HG03097 (cell line): ENCODE measurements at regions not wholly inside any gene's neighbourhood (a gene's known extent, or its start where the extent isn't known, plus 50 kb on each side); places are given as distances from the start of the nearest gene placed in this dataset.

ENCODE experiments used
- ATAC-seq: cut with Tn5 transposase; IDR thresholded peaks from one replicate; pipeline ENCODE4 v1.9.1; 2021; ENCODE audit not compliant: unreplicated experiment, low FRiP score

DNA sequence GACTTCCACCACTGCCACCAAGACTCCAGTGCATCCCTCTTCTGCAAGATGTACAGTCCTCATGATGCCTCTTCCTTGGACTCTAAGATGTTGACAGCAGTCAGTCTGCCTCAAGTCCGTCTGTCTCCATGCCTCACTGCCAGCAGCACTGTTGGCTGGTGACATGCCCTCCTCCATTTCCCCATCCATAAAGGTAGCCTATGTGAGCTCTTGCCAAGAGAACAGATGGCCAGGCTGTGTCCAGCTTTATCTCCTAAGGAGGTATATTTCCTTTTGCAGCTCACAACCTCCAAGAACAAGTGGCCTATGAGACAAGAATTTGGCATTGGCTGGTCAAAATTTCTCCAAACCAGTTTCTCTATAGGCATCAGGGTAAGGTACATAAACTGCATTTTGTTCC lies 149.3 kb upstream of the HNRNPA3 start:
- ATAC-seq: no peak

DNA sequence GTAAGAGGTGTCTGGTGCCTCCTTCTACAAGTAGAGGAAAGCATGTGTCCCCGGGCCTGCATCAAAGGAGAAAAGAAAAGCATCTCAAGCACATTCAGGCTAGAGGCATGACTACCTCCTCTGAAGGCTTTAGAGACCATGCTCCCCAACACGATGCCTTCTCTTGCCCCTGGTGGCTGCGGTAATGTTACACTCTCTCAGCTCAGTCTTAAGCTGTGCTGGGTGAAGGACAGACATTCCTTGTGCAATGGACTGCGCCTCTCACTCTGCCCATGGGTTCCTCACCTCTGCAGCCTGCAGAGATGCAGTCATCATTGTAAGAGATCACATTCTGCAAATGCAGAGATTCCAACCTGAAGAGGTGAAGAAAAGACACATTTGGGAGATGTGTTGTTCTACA lies 148.2 kb upstream of the HNRNPA3 start:
- ATAC-seq: no peak

DNA sequence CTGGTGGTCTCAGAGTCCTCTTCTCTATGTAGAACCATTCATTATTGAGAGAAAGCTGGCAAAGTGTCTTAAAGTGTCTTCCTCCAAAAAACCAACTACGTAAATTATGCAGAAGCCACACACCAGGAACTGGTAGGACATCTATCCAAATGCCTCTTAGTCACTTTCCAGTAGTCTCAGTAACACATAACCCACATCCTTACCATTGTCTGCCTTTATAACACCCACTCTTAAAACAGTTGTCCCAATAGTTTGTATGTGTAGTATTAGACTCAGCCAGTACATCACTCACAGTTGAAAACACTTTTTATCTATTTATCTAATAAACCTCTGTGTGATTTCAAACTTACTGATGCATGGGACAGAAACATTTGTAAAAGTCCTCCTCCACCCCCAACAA lies 143.6 kb upstream of the HNRNPA3 start:
- ATAC-seq: no peak

DNA sequence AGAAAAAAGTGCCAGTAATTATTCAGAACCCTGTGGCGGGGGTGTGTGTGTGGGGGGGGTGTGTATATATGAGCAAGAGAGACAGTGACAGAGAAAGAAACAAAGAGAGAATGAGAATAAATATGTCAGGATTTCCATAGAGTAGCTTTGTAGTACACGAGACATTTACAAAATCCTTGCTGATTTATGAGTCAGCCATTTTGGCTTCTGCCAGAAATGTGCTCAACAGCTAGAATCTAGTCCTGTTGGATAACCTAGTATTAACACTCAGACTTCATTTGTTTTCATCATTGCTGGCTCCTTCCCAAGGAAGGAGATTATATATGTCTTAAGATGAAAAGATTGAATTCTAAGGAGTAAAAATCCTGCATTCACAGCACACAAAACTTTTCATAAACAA lies 140.5 kb upstream of the HNRNPA3 start:
- no peak for ATAC-seq

DNA sequence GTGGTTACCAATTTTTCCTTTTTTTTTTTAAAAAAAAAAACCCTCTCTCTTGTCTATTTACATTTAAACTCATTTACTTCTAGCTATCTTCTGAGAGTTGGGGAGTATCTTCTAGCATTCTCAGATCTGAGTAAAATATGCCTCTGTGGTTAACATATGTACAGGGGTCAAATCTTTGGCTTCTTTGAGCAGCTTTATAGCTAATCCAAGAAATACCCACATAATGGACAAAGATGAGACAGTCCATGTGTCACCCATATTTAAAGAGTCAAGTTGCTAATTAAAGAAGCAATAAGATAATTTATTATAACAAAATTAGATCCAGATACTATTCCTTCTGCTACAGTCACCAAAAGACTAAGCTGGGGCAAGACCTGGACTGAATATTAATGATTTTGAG lies 139.0 kb upstream of the HNRNPA3 start:
- ATAC-seq: no peak

DNA sequence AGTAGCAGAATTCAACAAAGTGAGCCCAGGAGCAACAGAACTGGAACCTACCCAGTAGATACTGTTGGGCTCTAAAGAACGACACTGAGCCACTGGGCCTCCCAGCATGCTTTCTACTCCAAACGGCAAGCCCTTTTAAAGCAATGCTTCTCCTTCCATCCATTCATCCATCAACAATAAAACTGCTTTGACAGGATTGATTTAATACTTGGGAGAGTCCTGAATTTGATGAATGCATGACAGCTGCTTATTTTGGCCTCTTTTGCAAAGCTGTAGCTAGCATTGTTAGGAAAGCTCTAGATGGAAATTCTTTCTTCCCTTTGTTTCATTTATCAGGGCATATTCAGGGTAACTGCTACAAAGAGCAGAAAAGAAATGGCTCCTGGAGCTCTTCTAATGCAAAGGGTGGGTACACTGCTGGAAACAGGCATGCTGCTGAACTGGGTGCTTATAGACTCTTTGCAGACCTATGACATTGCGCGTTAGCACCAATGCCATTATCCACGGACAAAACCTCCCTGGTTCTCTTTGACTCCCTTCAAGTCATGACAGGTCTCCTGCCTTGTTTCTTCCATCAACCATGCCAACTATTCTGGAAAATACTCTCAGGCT lies 138.4 kb upstream of the HNRNPA3 start:
- no peak for ATAC-seq

DNA sequence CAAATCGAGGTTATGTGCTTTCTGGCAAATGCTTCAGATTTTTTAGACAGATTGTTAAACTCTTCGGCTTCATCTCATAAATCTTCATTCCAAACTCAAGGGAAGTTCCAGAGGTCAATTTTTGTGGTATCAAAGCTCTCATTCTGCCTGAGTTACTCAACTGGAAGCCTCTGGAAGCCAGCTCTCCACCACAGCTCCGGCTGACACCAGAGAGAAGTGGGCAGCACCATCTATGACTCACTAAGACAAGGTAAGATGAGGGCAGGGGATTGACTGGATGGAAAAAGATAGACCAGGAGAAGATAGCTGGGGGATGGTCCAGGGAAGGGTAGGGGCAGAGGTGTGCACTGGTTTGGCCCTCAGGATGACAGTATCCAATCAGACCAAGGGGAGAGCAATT lies 137.3 kb upstream of the HNRNPA3 start:
- no peak for ATAC-seq

DNA sequence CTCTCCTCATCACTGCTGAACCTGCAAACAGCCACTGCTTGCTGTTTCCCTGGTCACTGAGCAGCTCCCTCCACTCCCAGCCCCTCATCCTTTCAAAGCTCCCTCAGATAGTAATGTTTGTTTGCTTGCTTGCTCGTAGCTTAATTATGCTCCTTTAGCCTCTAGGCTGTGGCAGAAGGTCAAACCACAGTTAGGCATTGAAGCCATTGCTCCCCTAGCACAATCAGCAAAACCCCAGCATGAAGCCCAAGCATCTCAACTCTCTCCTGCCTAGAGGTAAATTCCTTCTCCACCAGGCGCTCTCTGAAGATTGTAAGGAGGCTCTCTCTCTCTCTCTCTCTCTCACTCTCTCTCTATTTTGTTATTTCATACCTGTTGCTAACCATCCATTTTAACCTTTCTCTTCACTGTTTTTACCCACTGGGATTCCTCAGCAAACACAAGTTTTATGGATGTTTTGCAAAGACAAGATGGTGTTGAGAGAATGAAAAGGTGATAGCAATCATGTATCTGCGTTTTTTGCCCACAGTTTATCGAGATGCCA lies 135.9 kb upstream of the HNRNPA3 start:
- no peak for ATAC-seq

DNA sequence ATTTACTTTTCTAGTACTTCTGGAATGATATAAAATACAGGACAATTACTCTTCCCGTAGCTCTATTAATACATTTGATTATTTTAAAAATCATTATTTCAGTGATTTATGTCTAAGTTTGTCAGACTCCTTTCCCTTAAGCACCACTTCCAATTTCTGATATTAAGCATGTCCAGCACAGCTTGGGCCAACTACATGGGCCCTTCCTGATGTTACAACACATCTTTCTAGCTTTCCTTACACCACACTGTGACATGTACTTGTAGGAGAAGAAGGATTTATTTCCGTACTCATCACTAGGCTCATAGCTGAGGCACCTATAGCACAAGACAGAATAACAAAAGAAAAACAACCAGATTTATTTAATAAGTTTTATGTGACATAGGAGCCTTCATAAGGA lies 134.8 kb upstream of the HNRNPA3 start:
- ATAC-seq: no peak

DNA sequence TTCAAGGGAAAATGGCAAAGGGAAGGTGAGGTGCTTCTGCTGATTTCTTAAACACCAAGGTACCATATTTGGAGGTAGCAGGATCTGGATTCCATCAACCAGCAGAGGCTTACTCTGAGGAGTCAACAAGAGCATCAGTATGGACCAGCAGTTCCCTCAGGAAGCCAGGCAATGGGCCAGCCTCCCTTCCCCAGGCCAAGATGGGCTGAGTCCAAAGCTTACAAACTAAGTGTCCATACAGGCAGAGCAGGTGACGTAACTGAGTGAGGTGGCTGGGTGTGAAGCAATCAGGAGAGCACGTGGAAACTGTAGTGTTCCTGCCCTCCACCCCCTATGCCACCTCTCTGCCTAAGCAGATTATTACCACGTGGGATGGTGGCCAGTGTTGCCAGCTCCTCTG lies 134.2 kb upstream of the HNRNPA3 start:
- no peak for ATAC-seq

DNA sequence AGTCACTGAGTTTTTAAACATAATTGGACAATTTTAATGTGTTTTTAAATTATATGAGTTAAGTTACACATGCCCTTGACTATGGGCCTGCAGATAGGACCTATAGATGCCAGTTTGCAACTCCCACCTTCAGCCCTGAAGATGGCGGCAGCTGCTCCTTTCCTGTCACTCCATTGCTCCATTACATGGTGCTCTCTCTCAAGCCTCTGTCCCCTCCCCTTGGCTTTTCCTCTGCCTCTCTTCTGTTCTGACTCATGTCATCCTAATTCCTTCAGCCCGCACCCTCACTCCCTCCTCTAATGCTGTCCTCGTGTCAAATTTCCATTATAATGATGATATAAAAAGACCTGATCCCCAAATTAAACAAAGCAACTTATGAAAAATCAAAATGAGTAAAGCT lies 133.7 kb upstream of the HNRNPA3 start:
- ATAC-seq: no peak

DNA sequence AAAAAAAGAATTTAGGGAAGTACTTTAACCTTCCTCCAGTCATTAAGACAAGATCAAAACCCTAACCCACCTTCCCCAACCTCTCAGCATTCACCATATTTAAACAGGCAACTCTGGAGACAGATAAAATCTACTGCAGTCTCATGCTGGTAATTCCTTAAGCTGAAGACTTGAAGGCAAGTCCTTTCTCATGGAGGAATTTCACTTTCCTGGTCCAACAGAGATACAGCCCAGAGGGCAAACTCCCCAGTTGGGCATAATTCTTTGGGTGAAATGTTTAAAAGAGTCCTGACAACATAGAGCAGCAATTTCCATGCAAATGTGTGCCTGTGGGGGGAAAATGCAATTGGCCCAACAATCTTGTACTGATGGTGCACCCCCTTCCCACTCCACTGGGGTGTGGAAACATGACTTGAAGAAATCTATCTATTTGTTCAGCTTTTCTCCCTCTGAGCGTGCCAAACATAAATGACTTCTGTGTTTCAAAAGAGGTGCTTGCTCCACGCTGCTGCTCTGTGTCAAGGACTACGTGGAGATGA lies 131.8 kb upstream of the HNRNPA3 start:
- ATAC-seq: no peak

DNA sequence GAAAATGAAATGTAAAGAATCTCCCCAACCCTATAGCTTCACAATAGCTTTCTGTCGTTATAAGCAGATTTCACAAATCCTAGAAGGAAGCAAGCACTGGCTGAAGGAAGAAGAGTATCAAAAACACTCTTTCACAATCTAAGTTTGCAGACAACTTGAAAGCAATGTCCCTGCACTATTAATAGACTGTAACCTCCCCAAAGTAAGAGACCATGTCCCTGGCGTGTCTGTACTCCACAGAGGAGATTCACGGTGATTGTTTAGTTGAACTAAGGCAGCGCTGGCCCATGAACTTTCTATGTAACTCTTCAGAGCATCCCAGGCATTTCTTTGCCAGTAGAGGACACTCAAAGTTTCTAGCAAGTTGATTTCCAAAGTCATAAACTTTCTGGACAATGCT lies 128.0 kb upstream of the HNRNPA3 start:
- ATAC-seq: no peak

DNA sequence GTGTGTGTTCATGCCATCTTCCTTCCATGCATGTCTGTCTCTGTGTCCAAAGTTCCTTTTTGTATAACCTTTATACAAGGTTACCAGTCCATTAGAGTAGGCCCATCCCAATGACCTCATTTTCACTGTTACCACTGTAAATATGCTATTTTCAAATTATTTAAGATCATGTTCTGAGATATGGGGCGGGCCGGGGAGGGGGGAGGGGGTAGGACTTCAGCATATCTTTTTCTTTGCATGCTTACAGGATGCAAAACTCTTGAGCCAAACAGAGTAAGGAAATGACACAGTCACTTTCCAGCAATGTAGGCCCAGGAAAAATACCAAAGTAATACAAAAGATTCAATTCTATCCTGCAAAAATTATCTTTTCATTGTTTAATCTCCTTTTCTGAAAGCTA lies 124.1 kb upstream of the HNRNPA3 start:
- ATAC-seq: no peak

DNA sequence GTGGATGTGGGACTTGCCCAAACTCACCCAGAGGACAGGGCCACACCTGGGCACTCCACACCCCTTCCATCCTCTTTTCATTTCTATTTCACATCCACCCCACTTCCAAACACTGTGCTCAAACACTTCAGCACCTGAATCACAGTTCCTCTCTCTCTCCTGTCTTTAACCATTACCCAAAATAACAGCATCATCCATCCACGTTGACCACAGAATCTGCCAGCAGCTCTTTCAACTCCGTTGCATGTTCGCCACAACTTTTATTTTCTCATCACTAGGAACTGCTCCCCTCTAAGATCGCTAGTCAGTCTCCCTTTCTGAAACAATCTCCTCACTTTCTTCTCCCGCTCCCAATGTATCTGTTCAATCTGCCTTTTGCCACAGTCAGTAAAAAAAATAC lies 121.6 kb upstream of the HNRNPA3 start:
- no peak for ATAC-seq

DNA sequence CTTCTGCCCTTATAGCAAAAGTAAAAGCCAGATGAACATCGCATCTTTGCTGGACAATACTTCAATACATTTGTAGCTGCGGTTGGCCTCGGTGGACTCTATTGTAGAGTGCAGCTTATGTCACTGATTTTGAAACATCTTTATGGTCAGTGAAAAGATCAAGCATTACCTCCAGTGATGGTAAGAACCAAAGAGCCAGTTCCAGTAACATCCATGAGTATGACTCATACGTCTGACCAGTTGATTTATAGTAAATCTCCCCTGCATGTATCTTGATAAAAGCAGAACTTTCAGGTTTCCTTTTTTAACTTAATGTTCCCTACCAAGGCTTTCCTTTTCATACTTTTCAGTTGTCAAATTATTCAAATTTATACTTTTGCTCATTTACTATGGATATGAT lies 119.2 kb upstream of the HNRNPA3 start:
- ATAC-seq: no peak

DNA sequence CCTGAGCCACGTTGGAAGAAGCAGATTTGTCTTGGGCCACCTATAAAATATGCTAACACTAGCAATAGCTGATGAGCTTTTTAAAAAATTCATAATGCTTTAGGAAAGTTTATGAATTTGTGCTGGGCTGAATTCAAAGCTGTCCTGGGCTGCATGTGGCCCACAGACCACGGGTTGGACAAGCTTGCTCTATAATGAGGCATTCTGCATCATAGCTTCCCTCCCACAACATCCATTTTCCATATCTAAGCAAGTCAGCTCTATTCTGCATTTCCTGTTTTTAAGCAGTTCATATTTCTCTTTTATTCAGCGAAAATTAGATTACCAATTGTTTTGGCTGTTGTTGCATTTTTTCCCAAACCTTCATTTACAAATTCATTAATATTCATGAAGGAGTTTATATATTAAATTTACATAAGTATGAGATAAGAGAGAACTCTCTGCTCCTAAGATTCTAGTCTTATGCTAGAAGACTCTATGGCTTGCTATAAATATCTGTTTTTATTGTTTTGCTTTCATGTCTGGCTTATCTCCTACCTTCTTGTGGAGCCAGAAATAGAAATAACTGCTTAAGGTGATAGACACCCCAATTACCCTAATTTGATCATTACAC lies 114.5 kb upstream of the HNRNPA3 start:
- no peak for ATAC-seq

DNA sequence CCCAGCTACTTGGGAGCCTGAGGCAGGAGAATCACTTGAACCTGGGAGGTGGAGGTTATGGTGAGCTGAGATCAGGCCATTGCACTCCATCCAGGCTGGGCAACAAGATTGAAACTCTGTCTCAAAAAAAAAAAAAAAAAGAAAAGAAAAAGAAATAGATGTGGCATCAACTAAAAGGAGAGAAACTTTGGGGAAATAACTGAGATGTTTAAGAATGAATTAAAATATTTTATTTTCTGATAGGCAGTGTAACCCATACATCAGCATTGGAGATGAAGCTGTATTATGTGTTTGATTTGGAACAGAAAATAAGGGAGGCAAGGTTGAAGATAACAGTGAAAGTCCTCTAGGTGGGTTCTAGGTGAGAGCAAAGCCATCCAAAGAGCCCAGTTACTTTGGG lies 110.7 kb upstream of the HNRNPA3 start:
- ATAC-seq: no peak

DNA sequence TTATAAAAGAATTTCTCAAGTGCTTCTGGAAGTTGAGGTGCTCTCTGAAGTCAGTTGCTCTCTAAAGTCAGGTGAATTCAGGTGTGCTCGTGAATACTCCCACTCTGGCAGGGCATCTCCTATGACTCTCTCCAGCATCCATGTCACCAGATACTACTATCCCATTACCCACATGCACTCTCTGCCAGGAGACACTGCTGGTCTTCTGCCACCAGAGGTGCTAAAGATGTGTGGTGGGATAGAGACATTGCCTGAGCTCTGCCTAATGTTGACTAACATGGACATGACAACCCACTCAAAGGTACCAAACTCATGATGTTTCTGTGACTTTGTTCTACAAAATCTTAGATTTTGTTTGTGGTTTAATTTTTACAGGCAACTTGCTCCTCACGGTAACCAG lies 106.4 kb upstream of the HNRNPA3 start:
- no peak for ATAC-seq

DNA sequence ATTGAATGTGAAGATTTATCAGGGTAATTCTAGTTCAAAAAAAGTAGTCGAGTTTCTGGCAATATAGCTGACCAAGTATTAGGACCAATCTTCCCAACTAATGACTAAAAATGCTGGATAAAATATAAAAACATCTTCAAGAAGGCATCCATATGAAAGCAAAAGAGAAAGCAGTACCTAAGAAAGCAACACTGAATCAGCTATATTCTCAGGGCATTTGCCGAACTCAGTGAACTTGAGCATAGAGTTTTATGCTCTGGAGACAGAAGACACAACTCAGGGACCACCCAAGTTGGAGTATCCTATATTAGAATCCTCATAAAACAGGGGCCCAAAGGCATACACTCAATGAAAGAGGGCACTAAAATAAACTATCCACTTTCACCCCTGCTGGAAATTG lies 103.7 kb upstream of the HNRNPA3 start:
- ATAC-seq: no peak

DNA sequence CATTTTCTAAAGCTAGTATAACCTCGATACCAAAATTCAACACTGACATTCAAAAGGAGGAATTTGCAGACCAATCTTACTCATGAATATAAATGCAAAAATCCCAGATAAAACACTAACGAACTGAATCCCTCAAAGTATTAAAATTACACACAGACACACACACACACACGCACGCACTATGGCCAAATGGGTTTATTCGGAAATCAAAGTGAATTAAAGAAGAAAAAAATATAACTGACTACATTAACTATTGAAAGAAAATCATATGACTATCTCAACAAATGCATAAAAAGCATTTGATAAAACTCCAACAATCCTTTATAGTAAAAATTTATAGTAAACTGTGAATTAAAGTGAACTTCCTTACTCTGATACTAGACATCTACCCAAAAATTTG lies 97.9 kb upstream of the HNRNPA3 start:
- ATAC-seq: no peak

DNA sequence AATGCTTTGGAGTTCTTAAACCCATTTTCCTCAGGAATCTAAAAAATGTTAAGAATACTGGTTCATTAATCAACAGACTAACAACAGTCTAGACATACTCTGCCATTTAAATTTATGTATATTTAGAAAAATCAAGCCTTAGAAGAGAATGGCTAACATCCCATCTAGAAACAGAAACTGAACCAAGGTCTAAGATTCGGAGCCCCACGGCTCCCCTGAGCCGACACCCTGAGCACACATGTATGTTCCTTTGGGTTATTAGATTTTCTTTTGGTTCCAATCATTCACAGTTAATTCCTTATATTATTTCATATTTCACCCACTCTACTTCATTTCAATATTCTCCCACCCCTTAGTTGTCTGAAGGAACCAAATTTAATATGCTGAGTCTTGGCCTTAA lies 94.8 kb upstream of the HNRNPA3 start:
- no peak for ATAC-seq
